ENCODE measurements at regions not wholly inside any gene's neighbourhood (a gene's known extent, or its start where the extent isn't known, plus 50 kb on each side); places are given as distances from the start of the nearest gene placed in this dataset.
A peak's percentile ranks its signal among the peaks of the same experiment; 100 is the strongest.

- DNase-seq = no peak
Observed at GRCh38 chr2:173747035-173747434, 218.1 kb downstream of the SP3 start.

- DNase-seq = peak; percentile 37
Observed at GRCh38 chr2:173749315-173749714, 215.9 kb downstream of the SP3 start.

GRCh38 chr2:173750353-173750801 is 214.8 kb downstream of the SP3 start:
- DNase-seq = no peak

DNA sequence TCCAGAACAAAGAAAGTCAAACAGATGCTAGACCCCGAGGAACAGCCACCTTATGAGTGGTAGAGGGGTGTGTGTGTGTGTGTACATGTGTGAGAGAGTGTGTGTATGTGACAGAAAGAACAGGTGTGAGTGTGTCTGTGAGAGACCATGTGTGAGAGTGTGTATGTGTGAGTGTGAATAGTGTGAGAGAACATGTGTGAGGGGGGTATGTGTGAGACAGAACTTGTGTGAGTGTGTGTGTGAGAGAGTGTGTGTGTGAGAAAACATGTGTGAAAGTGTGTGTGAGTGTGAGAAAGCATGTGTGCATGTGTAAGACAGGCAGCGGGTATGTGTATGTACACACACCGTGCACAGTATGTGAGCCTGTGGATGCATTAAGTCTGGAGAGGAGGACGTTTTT is 214.3 kb downstream of the SP3 start:
- no peak for DNase-seq

DNA sequence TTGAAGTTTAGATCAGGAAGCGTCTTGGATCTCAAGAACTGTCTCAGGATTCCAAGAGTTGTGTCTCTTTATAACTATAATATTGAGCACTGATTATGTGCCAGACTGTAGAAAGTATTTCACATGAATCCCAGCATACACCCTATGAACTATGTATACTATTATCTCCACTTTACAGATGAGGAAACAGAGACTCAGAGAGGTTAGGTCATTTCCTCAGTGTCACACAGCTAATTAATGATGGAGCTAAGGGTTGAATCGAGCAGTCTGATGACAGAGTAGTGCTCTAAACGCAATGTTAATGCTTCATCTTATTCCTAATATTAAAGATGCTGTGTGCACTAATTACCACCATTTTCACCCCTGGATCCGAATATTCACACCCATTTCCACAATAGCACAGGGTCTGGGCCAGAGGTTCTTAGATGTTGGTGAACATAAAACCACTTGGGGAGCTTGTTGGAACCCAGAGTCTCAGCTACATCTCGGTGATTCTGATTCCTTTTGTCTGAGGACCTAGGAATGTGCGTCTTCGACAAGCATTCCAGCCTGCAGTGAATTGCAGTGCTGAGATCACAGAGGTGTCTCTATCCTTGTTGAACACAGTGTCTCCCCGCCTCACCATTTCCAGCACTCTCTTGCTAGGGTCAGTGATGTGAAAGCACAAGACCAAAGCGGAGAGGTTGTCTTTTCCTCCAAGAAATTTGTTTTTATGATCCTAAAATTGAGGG is 213.8 kb downstream of the SP3 start:
- DNase-seq = no peak

- no peak for DNase-seq
Observed at GRCh38 chr2:173752152-173752551, 213.0 kb downstream of the SP3 start.

DNA sequence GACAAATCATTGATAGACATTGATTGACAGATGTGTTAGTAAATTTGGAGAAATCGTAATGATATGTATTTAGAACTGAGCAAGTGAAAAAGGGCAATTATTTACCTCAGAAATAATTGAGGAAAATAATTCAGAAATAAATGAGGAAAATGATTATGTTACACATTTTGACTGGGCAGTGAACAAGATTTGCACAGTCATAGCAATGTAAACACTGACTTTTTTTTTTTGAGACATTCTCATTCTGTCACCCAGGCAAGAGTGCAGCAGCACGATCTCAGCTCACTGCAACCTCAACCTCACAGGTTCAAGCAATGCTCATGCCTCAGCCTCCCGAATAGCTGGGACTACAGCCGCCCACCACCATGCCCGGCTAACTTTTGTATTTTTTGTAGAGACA is 211.7 kb downstream of the SP3 start:
- DNase-seq = peak; percentile 18

GRCh38 chr2:173754165-173754564 is 211.0 kb downstream of the SP3 start:
- DNase-seq = no peak

DNA sequence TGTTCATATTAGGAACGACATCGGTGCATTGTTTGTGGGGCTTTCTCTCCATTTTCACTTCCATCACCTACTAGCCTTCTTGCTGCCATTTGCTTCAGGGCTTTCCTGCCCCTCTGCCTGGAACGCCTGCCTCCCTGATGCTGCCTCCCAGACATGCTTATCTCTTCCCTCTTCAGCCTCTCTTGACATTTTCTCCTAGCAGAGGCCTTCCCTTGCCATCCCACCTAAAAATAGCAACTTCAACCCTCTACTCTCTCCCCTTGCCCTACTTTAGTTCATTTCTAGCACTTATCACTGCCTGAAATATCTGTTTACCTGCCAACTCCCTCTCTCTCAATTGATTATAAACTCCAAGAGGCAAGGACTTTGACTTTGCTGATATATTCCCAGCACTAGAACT is 210.3 kb downstream of the SP3 start:
- DNase-seq = no peak

DNA sequence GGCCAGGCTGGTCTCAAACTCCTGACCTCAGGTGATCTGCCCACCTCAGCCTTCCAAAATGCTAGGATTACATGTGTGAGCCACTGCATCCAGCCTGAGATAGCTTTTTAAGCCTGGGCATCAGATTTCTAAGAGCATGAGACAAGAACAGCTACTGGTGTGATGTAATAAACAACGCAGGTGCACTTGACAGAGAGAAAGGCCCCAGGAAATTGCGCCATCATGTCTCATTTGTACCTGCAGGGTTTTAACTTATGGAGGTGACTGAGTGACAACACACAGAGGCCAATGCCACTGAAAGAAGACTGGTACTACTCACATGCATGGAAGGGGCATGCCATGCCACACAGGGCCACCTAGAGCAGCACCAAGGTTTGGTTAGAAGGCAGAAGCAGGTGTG is 209.4 kb downstream of the SP3 start:
- DNase-seq = no peak

DNA sequence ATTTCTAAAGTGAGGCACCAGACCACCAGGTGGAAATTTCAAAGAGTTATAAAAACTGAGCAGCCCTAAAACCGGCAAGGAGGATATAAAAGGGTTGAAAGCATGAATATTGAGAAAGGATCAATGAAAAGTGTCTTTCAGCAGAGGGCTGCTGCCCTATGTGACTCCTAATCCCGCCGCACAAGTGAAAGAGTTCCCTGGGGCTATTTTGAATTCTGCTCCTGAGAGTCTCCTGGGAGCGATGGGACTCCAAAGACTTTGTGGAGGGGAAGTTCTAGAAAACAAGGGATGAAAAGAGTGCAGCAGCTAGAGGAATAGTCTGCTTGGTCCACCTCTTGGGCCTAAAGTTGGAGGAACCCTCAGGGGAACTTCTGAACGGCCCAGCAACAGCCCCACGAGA is 205.2 kb downstream of the SP3 start:
- no peak for DNase-seq

DNA sequence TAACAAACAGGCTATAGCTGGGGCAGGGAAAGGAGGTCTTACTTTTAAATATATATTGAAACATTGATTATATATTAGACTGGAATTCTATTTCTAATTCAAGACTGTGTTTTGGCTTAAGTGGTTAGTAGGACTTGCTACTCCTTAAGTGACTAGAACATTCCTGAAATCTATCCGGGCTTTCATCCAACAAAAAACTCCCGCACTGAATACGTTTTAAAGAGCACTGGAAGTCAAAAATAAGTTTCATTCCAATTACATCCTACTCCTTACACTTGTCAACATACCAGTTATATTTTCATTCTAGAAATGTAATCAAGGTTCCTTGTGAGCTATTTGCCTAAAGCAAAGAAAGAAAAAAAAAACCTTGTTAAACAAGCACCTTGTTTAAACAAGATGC is 204.6 kb downstream of the SP3 start:
- no peak for DNase-seq

GRCh38 chr2:173761603-173762119 is 203.5 kb downstream of the SP3 start:
- no peak for DNase-seq

- no peak for DNase-seq
Observed at GRCh38 chr2:173762221-173762620, 203.0 kb downstream of the SP3 start.

GRCh38 chr2:173762864-173763263 is 202.3 kb downstream of the SP3 start:
- DNase-seq = no peak

DNA sequence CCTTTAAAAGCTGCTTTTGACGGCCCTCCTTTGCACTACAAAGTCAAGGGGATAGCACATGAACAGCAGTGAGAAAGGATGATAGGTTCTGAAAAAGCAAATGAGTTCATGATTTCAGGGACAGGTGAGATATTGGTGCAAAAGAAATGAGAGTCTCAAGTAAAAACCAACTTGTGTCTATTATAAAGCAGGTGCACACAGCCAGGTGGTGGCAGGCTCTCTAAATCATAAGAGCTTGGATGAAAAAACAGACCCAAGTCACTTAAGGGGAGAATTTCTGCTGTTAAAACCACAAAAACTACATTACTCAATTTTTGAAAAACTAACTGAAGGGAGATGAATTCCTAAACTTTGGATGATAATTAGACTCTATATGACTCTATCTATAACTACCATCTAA is 201.5 kb downstream of the SP3 start:
- DNase-seq = no peak

DNA sequence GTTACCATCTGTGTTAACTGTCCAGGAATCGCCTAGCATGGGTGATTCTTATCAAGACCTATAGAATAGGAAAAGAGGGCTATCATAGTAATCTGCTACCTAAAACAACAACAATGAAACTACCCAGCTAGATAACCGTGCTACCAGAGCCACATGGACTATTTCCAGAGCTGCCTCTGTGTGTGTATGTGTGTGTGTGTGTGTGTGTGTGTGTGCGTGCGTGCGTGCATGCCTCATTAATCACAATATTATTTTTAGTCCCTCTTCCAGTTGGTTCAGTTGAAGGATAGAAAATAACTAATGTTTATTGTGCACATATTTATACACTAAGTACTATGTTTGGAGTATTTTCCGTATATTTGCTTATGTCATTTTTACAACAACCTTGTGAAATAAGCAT is 201.1 kb downstream of the SP3 start:
- no peak for DNase-seq

DNA sequence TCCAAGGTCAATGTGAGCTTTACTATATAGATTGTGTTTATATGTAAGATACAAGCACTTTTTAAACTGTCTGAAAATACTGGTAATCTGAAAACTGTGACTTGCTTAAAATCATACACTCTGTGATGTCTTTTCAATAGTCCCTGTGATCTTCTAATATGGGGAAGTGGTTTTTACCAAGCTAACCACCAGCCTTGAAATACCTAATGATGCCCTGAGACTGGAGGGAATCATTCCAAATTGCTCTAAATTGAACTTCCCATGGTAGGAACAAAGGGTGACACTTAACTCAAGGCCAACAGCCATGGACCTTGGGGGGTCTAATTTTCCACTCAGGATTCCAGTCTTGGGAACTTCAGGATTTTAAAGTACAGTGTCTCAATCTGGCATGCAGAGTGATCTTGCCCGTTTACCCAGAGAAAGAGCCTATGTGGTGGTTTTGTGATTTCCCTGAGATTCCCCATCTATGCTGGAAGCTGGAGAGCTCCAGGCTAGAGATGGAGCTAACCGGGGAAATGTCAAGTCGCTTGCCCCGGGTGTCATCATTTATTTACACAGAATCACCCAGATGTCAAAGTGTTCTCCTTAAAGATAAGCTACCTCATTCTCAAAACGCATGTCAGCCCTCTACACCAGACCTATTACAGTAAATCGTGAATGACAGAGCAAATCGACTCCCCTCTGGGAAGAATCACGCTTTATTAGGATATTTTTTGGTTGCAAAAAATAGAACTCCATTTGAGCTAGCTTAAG is 198.5 kb downstream of the SP3 start:
- no peak for DNase-seq

- no peak for DNase-seq
Observed at GRCh38 chr2:173770947-173771678, 194.1 kb downstream of the SP3 start.

DNA sequence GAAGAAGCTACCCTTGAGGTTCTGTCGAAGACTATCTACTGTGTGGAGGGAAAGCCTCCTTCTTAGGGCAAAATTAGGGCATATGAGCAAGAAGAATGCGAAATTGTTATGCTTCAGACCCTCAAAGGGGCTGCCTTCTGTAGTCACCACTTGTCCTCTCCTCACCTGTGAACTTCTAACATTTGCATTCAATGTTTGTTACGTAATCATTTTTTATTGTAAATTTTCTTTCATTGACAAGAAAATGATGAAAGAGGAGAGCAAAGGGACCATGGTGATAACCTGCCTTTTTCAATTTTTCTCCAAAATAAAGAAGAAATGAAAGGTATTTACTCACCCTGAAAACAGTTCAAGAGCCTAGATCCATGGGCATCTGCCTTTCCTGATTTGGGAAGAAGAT is 193.0 kb downstream of the SP3 start:
- no peak for DNase-seq

- DNase-seq = no peak
Observed at GRCh38 chr2:173773076-173773475, 192.1 kb downstream of the SP3 start.

- peak; percentile 42 for DNase-seq
Observed at GRCh38 chr2:173775440-173775839, 189.7 kb downstream of the SP3 start.

- no peak for DNase-seq
Observed at GRCh38 chr2:173782681-173783080, 182.5 kb downstream of the SP3 start.

DNA sequence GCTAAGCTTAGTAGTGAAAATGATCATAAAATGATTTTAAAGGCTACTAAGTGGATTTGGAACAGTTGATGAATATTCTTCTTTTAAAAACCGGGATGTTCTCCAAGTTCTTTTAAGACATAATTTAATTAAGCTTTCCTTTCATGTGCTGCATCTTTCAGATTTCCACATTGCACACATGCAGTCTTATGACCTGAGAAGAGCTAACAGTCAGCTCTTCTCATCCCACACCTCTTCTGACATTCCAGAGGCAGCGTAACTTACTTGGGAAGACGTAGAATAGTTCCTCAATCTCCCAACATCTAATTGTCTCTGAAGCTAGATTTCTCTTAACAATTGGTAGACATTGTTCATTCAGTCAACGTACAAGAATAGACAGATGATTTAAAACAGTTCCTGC is 181.8 kb downstream of the SP3 start:
- no peak for DNase-seq
